Activated naive CD8-positive, alpha-beta T cell treated with anti-CD3 and anti-CD28 coated beads, Interleukin-2, amount 50 U/mL, for 24 hours (primary cell): ENCODE measurements at regions not wholly inside any gene's neighbourhood (a gene's known extent, or its start where the extent isn't known, plus 50 kb on each side); places are given as distances from the start of the nearest gene placed in this dataset.

Experiments used
- ATAC-seq: fragments of 150-1000 bp; cut with Tn5 transposase; one replicate; pipeline ENCODE4 v1.10.0; 2021
- DNase-seq: peaks from one replicate; pipeline ENCODE4 v3.0.0; 2021
- H3K27ac Mint-ChIP-seq: one replicate; pipeline ENCODE4 v1.8.0; 2021; ENCODE audit warnings: mild to moderate bottlenecking, mixed read lengths
- H3K27me3 Mint-ChIP-seq: one replicate; pipeline ENCODE4 v1.8.0; 2021; ENCODE audit warnings: mixed read lengths
- H3K36me3 Mint-ChIP-seq: one replicate; pipeline ENCODE4 v1.8.0; 2021; ENCODE audit warnings: low read depth, mixed read lengths
- H3K4me1 Mint-ChIP-seq: one replicate; pipeline ENCODE4 v1.8.0; 2021; ENCODE audit warnings: mixed read lengths
- H3K4me3 Mint-ChIP-seq: one replicate; pipeline ENCODE4 v1.8.0; 2021; ENCODE audit warnings: mild to moderate bottlenecking, moderate library complexity, mixed read lengths
- H3K9me3 Mint-ChIP-seq: one replicate; pipeline ENCODE4 v1.8.0; 2021; ENCODE audit warnings: mixed read lengths

DNA sequence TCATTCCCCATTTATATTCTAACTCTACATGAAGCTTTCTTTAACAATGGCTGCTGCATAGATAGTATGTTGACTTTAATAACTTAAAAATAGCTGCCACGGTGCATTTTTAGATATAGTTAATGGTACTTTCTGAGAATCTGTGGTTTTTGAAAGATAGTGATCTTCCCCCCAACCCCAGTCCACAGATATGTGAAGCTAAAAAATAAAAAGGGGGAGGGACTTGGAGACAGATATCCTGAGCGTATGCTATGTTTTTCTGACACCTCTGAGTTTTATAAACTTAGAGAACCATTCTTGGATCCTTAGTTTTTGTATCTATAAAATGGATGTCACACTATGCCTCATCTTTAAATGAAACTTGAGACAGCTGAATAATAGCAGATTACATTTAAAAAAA lies 120.5 kb downstream of the SNX18 start:
- Mint-ChIP-seq H3K4me3 (no peak overlapping the region), H3K4me1 (peaks cover 13% of the 10 kb centered on the region), H3K36me3 (no peaks in the 10 kb centered on the region), H3K27me3 (no peaks in the 10 kb centered on the region), H3K27ac (no peak overlapping the region), H3K9me3 (no peaks in the 10 kb centered on the region)
- ATAC-seq, result no peak
- no peak for DNase-seq

GRCh38 chr5:54637654-54638053 lies 120.1 kb downstream of the SNX18 start:
- no peaks in the 10 kb centered on the region for H3K9me3 Mint-ChIP-seq
- H3K27me3 Mint-ChIP-seq, result no peaks in the 10 kb centered on the region
- DNase-seq (no peak), ATAC-seq (no peak)
- H3K4me3 Mint-ChIP-seq, result no peak overlapping the region
- peaks cover 13% of the 10 kb centered on the region for H3K4me1 Mint-ChIP-seq
- no peak overlapping the region for H3K27ac Mint-ChIP-seq
- no peaks in the 10 kb centered on the region for H3K36me3 Mint-ChIP-seq

GRCh38 chr5:54634089-54634488 lies 116.5 kb downstream of the SNX18 start:
- Mint-ChIP-seq H3K27ac (no peak overlapping the region), H3K36me3 (no peaks in the 10 kb centered on the region), H3K4me1 (peaks cover 13% of the 10 kb centered on the region), H3K9me3 (peaks cover 9% of the 10 kb centered on the region), H3K27me3 (no peaks in the 10 kb centered on the region), H3K4me3 (no peak overlapping the region)
- no peak for DNase-seq
- ATAC-seq, result no peak

GRCh38 chr5:54632131-54632701 lies 114.7 kb downstream of the SNX18 start:
- Mint-ChIP-seq H3K27me3 (no peaks in the 10 kb centered on the region), H3K4me3 (no peak overlapping the region), H3K9me3 (peaks cover 9% of the 10 kb centered on the region), H3K27ac (no peak overlapping the region), H3K36me3 (no peaks in the 10 kb centered on the region), H3K4me1 (no peaks in the 10 kb centered on the region)
- DNase-seq, result no peak
- no peak for ATAC-seq

DNA sequence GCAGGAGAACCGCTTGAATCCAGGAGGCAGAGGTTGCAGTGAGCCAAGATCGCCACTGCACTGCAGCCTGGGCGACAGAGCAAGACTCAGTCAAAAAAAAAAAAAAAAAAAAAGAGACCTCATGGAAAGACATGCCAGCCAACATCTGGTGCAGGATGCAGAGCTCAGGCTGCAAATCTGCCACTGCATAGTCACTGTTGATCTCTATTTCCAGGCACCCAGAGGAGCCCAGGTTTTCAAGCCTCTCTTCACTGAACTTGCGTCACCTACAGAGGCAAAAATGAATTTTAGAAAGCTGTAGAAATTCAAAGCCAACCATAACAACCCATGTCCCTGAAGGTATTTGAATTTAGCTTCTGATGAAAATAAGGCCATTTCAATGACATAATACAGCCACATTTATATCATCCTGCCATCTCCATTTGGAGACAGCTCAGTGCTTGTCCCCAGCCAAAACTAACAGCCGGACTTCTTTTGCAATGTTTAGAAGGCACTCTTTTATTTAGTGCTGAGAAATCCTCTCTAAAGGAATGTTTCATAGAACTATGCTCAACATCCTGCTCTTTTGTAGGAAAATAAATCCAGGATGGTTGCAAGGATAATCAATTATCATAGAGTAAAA lies 113.3 kb downstream of the SNX18 start:
- Mint-ChIP-seq H3K36me3 (no peaks in the 10 kb centered on the region), H3K27ac (no peak overlapping the region), H3K9me3 (peaks cover 9% of the 10 kb centered on the region), H3K4me1 (no peaks in the 10 kb centered on the region), H3K4me3 (no peak overlapping the region), H3K27me3 (no peaks in the 10 kb centered on the region)
- DNase-seq (no peak), ATAC-seq (no peak)

- Mint-ChIP-seq H3K9me3 (peaks cover 9% of the 10 kb centered on the region), H3K27me3 (no peaks in the 10 kb centered on the region), H3K4me3 (no peak overlapping the region), H3K36me3 (no peaks in the 10 kb centered on the region), H3K4me1 (no peaks in the 10 kb centered on the region), H3K27ac (no peak overlapping the region)
- ATAC-seq (no peak), DNase-seq (no peak)
These were observed 111.6 kb downstream of the SNX18 start for GRCh38 chr5:54629115-54629514.

DNA sequence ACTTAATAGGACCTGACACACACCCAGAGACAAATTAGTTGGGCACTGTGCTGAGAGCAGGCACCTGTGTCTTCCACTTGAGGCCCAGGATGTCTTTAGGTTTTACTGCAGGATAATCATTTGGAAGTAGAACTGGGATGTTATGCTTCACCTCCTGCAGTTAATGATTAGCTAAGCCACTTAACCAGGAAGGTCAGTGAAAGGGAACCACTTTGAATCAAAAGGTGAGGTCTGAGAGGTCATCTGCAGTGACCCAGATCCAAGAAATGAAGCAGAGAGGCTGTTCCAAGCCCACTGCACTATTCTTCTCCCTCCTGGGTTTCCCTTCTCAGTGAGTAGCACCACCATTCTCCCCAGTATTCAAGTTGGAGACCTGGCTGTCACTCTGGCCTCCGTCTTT lies 110.5 kb downstream of the SNX18 start:
- Mint-ChIP-seq H3K27ac (no peak overlapping the region), H3K4me3 (no peak overlapping the region), H3K9me3 (peaks cover 9% of the 10 kb centered on the region), H3K27me3 (no peaks in the 10 kb centered on the region), H3K4me1 (no peaks in the 10 kb centered on the region), H3K36me3 (no peaks in the 10 kb centered on the region)
- ATAC-seq, result no peak
- no peak for DNase-seq

- H3K4me1 Mint-ChIP-seq, result no peaks in the 10 kb centered on the region
- no peak for ATAC-seq
These were observed 108.8 kb downstream of the SNX18 start for GRCh38 chr5:54626407-54626806.

DNA sequence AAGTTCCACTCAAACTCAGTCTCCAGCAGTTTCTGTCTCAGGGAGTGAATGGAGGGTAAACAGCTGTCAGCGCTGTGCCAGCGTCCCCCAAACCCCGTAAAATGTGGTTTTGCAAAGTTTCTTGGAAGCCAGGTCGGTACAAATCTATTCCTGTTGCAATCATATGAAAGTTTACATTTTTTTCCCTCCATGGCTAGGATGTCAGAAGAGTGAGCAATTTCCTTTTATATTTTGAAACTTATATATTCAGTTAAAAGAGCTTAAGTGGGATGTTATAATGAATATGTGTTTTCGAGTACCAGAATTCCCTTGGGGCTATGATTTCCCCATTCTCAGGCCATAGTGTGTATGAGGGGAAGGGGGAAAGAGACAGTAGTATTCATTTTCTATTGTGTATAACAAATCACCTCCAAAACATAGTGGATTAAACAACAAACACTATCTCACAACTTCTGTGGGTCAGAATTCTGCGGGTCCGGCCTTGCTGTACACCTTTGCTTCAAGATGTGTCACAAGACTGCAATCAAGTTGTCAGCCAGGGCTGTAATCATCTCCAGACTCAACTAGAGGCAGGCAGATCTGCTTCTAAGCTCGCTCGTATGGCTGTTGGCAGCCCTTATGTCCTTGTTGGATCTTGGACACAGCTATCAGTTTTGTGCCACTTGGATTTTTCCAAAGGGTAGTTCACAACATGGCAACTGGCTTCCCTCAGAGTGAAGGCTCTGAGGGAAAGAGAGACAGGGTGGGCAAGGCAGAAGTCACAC lies 107.4 kb downstream of the SNX18 start:
- H3K27me3 Mint-ChIP-seq, result no peaks in the 10 kb centered on the region
- H3K9me3 Mint-ChIP-seq, result peaks cover 6% of the 10 kb centered on the region
- H3K4me1 Mint-ChIP-seq, result no peaks in the 10 kb centered on the region
- H3K4me3 Mint-ChIP-seq, result no peak overlapping the region
- DNase-seq (no peak), ATAC-seq (no peak)
- H3K27ac Mint-ChIP-seq, result no peak overlapping the region
- H3K36me3 Mint-ChIP-seq, result no peaks in the 10 kb centered on the region

More at GRCh38 chr5:54626407-54626806, 108.8 kb downstream of the SNX18 start:
- Mint-ChIP-seq H3K4me3 (no peak overlapping the region), H3K27me3 (no peaks in the 10 kb centered on the region), H3K9me3 (peaks cover 9% of the 10 kb centered on the region), H3K36me3 (no peaks in the 10 kb centered on the region), H3K27ac (no peak overlapping the region)
- DNase-seq, result no peak

GRCh38 chr5:54621709-54622108 lies 104.2 kb downstream of the SNX18 start:
- peaks cover 2% of the 10 kb centered on the region for H3K4me1 Mint-ChIP-seq
- H3K27me3 Mint-ChIP-seq, result no peaks in the 10 kb centered on the region
- peaks cover 5% of the 10 kb centered on the region for H3K9me3 Mint-ChIP-seq
- no peak overlapping the region for H3K4me3 Mint-ChIP-seq
- ATAC-seq, result no peak
- H3K27ac Mint-ChIP-seq, result no peak overlapping the region
- H3K36me3 Mint-ChIP-seq, result no peaks in the 10 kb centered on the region
- DNase-seq, result no peak

GRCh38 chr5:54621048-54621447 lies 103.5 kb downstream of the SNX18 start:
- no peak overlapping the region for H3K27ac Mint-ChIP-seq

DNA sequence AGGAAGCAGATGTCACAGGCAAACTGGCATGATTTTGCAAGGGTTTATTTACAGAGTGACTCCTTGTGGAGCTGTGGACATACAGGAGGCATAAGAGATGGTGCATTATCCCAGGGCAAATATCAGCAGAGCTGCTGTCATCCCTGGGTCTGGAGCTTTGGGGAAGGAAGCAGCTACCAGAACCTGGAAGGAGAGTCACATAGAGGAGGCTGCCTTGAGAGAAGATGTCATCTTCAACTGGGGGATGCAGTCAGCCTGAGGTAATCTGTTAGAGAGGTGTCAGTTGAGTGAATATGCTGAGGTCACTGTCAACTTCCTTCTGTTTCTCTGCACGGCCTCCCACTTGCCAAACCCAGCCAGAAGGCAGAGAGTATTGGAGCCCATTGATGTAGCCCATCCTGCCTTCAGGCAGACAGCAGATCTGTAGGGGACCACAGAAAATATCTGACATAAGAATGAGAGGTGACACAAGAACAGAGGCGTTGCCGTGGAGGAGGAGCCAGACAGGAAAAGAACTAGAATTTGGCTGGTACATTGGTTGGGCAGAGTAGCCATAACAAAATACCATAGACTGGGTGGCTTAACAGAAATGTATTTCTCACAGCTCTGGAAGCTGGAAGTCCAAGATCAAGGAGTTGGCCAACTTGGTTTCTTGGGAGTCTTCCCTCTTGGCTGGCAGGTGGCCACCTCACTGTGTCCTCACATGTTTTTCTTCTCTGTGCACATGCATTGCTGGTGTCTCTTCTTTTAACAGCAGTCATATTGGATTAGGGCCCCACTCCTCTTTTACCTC lies 102.8 kb downstream of the SNX18 start:
- Mint-ChIP-seq H3K9me3 (peaks cover 5% of the 10 kb centered on the region), H3K36me3 (no peaks in the 10 kb centered on the region), H3K4me1 (peaks cover 2% of the 10 kb centered on the region), H3K4me3 (no peak overlapping the region), H3K27ac (no peak overlapping the region), H3K27me3 (no peaks in the 10 kb centered on the region)
- ATAC-seq, result no peak
- DNase-seq, result no peak

More at GRCh38 chr5:54621048-54621447, 103.5 kb downstream of the SNX18 start:
- Mint-ChIP-seq H3K4me1 (peaks cover 2% of the 10 kb centered on the region), H3K9me3 (peaks cover 5% of the 10 kb centered on the region), H3K4me3 (no peak overlapping the region), H3K27me3 (no peaks in the 10 kb centered on the region), H3K36me3 (no peaks in the 10 kb centered on the region)
- DNase-seq, result no peak
- no peak for ATAC-seq

DNA sequence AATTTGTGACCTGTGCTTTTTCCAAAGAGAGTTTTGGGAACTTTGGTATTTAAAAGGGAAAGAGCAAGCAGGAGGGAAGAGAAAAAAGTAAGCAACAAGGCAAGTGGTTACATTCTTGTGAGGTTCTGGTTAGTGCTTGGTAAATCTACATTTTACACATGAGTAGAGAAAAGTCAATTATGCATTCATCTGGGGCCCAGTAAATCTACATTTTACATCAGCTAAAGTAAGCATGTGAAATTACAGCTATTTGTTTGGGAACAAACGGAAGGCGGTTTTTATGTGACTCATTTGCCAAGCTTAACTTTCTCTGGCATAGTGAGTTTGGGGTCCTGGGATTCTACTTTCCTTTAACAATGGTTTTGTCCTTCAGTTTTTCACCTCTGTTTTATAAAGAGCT lies 102.2 kb downstream of the SNX18 start:
- peaks cover 5% of the 10 kb centered on the region for H3K9me3 Mint-ChIP-seq
- peaks cover 2% of the 10 kb centered on the region for H3K4me1 Mint-ChIP-seq
- no peak for DNase-seq
- H3K27ac Mint-ChIP-seq, result no peak overlapping the region
- H3K36me3 Mint-ChIP-seq, result no peaks in the 10 kb centered on the region
- ATAC-seq, result no peak
- no peaks in the 10 kb centered on the region for H3K27me3 Mint-ChIP-seq
- no peak overlapping the region for H3K4me3 Mint-ChIP-seq

DNA sequence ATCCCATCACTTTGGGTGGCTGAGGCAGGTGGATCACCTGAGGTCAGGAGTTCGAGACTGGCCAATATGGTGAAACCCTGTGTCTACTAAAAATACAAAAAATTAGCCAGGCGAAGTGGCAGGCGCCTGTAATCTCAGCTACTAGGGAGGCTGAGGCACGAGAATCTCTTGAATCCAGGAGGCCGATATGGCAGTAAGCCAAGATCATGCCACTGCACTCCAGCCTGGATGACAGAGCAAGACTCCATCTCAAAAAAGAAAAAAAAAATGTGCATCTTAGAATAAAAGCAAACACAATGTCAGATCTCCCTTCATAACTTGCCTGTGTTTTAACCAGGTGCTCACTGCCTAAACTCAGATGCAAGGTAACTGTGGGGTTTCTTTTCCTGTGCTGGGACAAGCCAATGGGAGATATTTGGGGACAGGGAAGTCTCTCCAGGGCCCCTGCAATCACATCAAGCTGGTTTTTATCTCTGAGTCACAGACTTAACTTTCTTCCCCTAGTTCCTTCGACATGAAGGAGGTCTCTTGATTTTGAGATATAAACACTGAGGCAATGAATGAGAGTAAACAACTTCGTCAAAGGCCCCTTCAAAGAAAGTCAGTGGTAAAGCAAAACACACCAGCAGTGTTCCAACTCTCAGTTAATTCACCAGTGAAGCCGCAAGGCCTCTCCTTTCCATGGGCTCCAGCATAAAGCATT lies 99.1 kb downstream of the SNX18 start:
- H3K27ac Mint-ChIP-seq, result no peak overlapping the region
- ATAC-seq, result no peak
- H3K27me3 Mint-ChIP-seq, result no peaks in the 10 kb centered on the region
- DNase-seq, result no peak
- peaks cover 4% of the 10 kb centered on the region for H3K4me1 Mint-ChIP-seq
- H3K36me3 Mint-ChIP-seq, result no peaks in the 10 kb centered on the region
- no peak overlapping the region for H3K4me3 Mint-ChIP-seq
- peaks cover 5% of the 10 kb centered on the region for H3K9me3 Mint-ChIP-seq
